Stimulated activated naive B cell treated with anti-CD40 and anti-IgM and Interleukin-4, amounts not matched to agents 10 μg/mL and 1 μg/mL and 100 μg/mL, for 72 hours (primary cell): ENCODE measurements at regions not wholly inside any gene's neighbourhood (a gene's known extent, or its start where the extent isn't known, plus 50 kb on each side); places are given as distances from the start of the nearest gene placed in this dataset.

Experiments used
- ATAC-seq, 2 donors: fragments of 150-1000 bp; cut with Tn5 transposase; replicated peaks; 2 replicates each; pipeline ENCODE4 v1.10.0; 2021; ENCODE audit warnings: moderate library complexity in 1 of 2
- DNase-seq: peaks from one replicate; pipeline ENCODE4 v3.0.0; 2021
- H3K27ac Mint-ChIP-seq: one replicate; pipeline ENCODE4 v1.8.0; 2022; ENCODE audit warnings: mild to moderate bottlenecking, mixed read lengths
- H3K27me3 Mint-ChIP-seq, 2 donors: one replicate each; pipeline ENCODE4 v1.8.0; 2022; ENCODE audit warnings: mixed read lengths in 2 of 2
- H3K36me3 Mint-ChIP-seq, 2 donors: one replicate each; pipeline ENCODE4 v1.8.0; 2022; ENCODE audit warnings: mixed read lengths in 2 of 2, mild to moderate bottlenecking in 1 of 2
- H3K4me1 Mint-ChIP-seq, 2 donors: one replicate each; pipeline ENCODE4 v1.8.0; 2022; ENCODE audit warnings: mixed read lengths in 2 of 2, mild to moderate bottlenecking in 1 of 2
- H3K4me3 Mint-ChIP-seq, 2 donors: one replicate each; pipeline ENCODE4 v1.8.0; 2022; ENCODE audit warnings: mild to moderate bottlenecking in 2 of 2, mixed read lengths in 2 of 2, moderate library complexity in 1 of 2
- H3K9me3 Mint-ChIP-seq, 2 donors: one replicate each; pipeline ENCODE4 v1.8.0; 2022; ENCODE audit warnings: mixed read lengths in 2 of 2, mild to moderate bottlenecking in 1 of 2

DNA sequence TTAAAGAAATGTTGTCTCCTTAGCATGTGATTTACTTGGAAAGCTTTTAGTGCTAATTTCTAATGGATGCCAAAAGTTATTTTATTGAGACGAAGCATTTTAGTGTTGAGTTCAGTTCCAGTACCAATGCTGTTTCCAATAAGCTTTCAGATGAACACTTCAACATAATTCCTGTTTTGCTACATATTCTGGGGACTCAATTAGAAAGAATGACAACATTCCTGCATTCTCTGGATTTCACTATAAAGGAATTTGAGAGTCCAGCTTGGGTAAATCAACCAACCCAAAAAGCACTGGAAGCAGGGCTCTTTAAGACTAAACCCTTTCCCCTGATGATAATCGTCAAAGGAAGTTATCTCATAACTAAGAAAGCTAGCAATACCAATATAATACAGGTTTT lies 353.0 kb upstream of the TMTC1 start:
- no peaks in the 10 kb centered on the region for H3K36me3 Mint-ChIP-seq
- no peak for DNase-seq
- H3K9me3 Mint-ChIP-seq = peaks cover 0 to 5% of the 10 kb centered on the region in 2 donors
- no peak for ATAC-seq
- H3K4me1 Mint-ChIP-seq = no peaks in the 10 kb centered on the region
- no peak overlapping the region for H3K27ac Mint-ChIP-seq
- H3K4me3 Mint-ChIP-seq = no peak overlapping the region
- no peaks in the 10 kb centered on the region for H3K27me3 Mint-ChIP-seq

DNA sequence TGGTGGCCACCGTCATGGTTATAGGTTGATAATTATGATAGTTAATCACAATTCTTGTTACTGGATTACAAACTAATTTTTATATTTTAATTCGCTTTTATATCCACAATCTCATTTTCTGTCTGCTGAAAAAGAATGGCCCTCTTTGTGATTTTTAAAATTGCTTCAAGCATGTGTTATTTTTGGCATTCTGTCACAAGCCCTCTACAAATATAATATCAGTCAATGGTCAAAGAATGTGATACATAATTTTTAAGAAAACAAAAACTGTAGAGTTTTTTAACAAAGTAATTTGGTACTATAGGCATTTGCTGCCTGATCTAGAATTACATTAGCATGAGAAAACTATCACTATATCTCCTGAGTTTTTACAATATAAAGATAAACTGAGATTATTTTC lies 352.0 kb upstream of the TMTC1 start:
- DNase-seq (no peak), ATAC-seq (no peak)
- Mint-ChIP-seq H3K4me3 (no peak overlapping the region), H3K27me3 (no peaks in the 10 kb centered on the region), H3K9me3 (peaks cover 0 to 5% of the 10 kb centered on the region in 2 donors), H3K27ac (no peak overlapping the region), H3K4me1 (no peaks in the 10 kb centered on the region), H3K36me3 (no peaks in the 10 kb centered on the region)

DNA sequence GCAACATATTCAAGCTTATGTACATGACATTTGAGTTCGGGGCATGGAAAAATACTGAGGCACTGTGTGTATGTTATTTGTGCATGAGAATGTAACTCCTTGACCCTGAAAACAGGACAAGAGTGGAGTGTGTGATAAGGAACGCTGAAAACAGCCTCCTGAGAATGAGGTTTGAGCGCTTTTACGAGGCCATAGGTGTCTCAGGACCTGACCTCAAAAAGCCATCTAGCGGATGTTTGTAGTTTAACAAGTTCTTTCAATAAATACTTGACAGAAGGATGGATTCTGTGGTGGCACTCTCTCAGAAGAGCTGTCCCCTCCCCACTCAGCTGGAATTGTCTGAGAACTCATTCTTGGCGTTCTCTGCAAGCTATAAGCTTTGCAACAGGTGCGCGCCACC lies 350.5 kb upstream of the TMTC1 start:
- Mint-ChIP-seq H3K36me3 (no peaks in the 10 kb centered on the region), H3K4me3 (no peak overlapping the region), H3K4me1 (no peaks in the 10 kb centered on the region), H3K9me3 (peaks cover 0 to 5% of the 10 kb centered on the region in 2 donors), H3K27me3 (no peaks in the 10 kb centered on the region), H3K27ac (no peak overlapping the region)
- DNase-seq (no peak), ATAC-seq (no peak)

DNA sequence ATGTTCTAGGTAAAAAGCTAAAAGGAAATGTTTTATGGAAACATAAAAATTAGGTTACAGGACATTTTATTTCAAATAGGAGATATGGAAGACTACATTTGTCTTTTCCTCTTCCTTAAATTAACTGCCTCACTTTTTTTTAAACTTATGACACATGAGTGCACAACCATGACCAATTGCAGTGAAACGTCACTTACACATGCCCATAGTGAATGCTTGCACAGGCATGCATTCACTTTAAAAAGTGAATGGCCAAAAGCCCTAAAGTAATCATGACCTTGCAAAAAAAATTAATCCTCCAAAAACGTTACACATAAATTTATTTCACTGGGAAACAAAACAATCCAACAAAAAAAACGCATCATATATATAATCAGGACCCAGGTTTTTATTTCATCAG lies 343.2 kb upstream of the TMTC1 start:
- no peaks in the 10 kb centered on the region for H3K36me3 Mint-ChIP-seq
- H3K27me3 Mint-ChIP-seq = no peaks in the 10 kb centered on the region
- H3K4me1 Mint-ChIP-seq = no peaks in the 10 kb centered on the region
- peaks cover 0 to 6% of the 10 kb centered on the region in 2 donors for H3K9me3 Mint-ChIP-seq
- DNase-seq = no peak
- H3K4me3 Mint-ChIP-seq = no peak overlapping the region
- H3K27ac Mint-ChIP-seq = no peak overlapping the region
- ATAC-seq = no peak

DNA sequence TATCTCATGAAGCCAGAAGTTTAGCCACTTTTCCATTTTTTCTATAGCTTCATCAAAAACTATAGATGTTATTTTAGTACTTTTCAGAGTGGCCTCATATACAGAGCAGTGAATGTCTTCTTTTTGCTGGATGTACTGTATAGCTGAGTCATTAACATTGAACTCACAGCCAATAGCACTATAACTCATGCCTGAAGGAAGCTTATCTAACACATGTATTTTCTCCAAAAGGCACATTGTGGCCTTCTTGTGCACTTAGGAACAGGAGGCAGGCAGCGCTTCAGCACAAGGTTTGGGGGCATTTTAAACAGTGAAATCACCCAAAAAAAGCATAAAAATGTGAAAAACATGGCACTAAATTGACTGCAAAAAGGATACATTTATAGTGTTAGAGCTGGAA lies 336.8 kb upstream of the TMTC1 start:
- Mint-ChIP-seq H3K9me3 (peaks cover 1 to 3% of the 10 kb centered on the region in 2 donors), H3K36me3 (no peaks in the 10 kb centered on the region), H3K4me1 (no peaks in the 10 kb centered on the region), H3K27ac (no peak overlapping the region), H3K4me3 (no peak overlapping the region), H3K27me3 (no peaks in the 10 kb centered on the region)
- DNase-seq (no peak), ATAC-seq (no peak)

DNA sequence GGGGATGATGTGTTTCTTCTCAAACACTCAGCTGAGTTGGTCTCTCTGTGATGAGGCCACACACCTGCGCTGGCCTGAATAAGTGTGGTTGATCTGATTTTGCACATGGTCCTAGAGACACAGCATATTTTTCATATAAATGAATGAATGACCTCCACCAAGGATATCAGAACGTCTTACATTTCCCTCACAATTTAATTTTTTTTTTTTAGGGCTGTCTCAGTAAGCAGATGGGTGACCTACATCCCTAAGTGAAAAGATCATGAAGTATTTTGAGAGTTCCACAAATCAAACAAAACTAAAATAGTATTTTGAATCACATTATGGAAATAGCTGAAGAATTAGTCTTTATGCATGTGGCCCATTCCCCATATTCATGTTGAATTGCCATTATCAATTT lies 333.7 kb upstream of the TMTC1 start:
- Mint-ChIP-seq H3K4me3 (no peak overlapping the region), H3K27ac (no peak overlapping the region), H3K27me3 (no peaks in the 10 kb centered on the region), H3K4me1 (no peaks in the 10 kb centered on the region), H3K9me3 (peaks cover 1 to 3% of the 10 kb centered on the region in 2 donors), H3K36me3 (no peaks in the 10 kb centered on the region)
- DNase-seq = no peak
- no peak for ATAC-seq

DNA sequence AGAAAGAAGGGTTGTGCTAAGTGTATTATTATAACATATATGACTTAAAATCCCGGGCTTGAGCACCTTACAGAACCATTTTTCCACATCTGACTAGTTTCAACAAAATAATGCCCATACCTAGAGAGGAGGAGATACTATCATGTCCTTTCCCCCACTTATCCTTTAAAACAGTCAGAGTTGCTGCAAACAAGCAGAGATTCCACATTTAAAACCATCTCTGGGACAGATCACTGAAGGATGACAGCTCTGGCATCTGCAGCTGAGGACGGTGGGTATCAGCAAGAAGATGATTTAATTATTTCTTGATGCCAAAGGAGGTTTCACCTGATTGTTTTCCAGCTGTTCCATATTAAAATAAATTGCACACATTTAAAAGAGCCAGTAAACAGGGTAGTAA lies 328.0 kb upstream of the TMTC1 start:
- H3K9me3 Mint-ChIP-seq = peaks cover 9 to 11% of the 10 kb centered on the region in 2 donors
- DNase-seq = no peak

DNA sequence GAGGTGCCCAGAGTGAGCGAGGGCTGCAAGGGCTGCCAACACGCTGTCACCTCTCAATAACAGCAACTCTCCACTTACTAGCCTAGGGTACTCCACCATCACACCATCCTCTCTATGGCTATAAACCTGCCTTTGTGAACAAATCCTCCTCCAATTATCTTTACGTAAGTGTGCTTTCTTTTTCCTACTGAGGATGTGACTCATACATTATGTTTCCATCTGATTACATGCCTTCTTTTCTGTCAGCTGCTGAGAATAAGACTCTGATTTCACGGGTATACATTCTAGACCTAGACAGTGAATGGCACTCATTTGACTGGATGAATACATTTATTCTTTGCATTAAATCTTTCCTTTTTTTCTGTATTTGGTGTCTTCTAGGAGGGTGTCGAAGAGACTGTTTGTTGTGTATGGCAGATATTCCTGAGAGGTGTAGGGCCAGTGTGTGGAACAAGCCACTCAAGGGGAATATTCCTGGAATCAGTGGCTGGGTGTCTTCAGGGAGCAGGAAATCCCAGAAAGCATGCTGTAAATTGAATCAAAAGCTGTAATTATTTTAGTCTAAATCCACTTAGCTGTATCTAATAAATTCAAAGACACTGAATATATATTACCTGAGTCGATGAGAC lies 327.3 kb upstream of the TMTC1 start:
- H3K4me3 Mint-ChIP-seq = no peak overlapping the region
- no peak for ATAC-seq
- H3K27me3 Mint-ChIP-seq = no peaks in the 10 kb centered on the region
- no peaks in the 10 kb centered on the region for H3K4me1 Mint-ChIP-seq
- peaks cover 9 to 12% of the 10 kb centered on the region in 2 donors for H3K9me3 Mint-ChIP-seq
- no peak for DNase-seq
- no peak overlapping the region for H3K27ac Mint-ChIP-seq
- no peaks in the 10 kb centered on the region for H3K36me3 Mint-ChIP-seq

More for the DNA sequence above, 328.0 kb upstream of the TMTC1 start:
- no peak for ATAC-seq
- no peaks in the 10 kb centered on the region for H3K4me1 Mint-ChIP-seq
- H3K27ac Mint-ChIP-seq = no peak overlapping the region
- H3K27me3 Mint-ChIP-seq = no peaks in the 10 kb centered on the region
- H3K36me3 Mint-ChIP-seq = no peaks in the 10 kb centered on the region
- no peak overlapping the region for H3K4me3 Mint-ChIP-seq

DNA sequence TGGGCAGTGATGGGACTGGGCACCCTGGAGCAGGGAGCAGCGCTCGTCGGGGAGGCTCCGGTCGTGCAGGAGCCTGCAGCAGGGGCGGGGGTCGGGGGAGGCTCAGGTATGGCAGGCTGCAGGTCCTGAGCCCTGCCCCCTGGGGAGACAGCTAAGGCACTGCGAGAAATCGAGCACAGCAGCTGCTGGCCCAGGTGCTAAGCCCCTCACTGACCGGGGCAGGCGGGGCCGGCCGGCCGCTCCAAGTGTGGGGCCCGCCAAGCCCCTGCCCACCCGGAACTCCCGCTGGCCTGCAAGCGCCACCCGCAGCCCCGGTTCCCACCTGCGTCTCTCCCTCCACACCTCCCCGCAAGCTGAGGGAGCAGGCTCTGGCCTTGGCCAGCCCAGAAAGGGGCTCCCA lies 326.8 kb upstream of the TMTC1 start:
- Mint-ChIP-seq H3K27ac (no peak overlapping the region), H3K36me3 (no peaks in the 10 kb centered on the region), H3K9me3 (peaks cover 9 to 12% of the 10 kb centered on the region in 2 donors), H3K4me3 (no peak overlapping the region), H3K4me1 (no peaks in the 10 kb centered on the region), H3K27me3 (no peaks in the 10 kb centered on the region)
- no peak for DNase-seq
- ATAC-seq = no peak

DNA sequence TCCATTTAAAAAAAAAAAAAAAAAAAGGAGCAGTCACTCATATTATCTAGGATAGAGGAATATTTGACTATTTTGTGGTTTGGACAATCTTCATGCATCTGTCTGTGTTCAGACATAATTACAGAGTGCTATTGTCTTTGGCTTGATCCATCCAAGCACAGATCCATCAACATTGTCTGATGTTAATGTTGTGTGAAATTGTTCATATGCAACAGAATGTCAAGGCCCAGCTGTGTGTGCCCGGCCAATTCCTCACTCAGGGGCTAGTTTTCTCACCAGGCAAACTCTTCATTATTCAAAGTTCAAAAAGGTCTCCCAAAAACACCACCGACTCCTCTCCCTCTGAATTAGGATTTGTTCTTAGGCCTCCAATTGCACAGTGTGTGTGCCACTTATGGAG lies 324.9 kb upstream of the TMTC1 start:
- Mint-ChIP-seq H3K9me3 (peaks cover 9 to 12% of the 10 kb centered on the region in 2 donors), H3K4me1 (no peaks in the 10 kb centered on the region), H3K36me3 (no peaks in the 10 kb centered on the region), H3K27me3 (no peaks in the 10 kb centered on the region), H3K4me3 (no peak overlapping the region), H3K27ac (no peak overlapping the region)
- ATAC-seq = no peak
- no peak for DNase-seq

DNA sequence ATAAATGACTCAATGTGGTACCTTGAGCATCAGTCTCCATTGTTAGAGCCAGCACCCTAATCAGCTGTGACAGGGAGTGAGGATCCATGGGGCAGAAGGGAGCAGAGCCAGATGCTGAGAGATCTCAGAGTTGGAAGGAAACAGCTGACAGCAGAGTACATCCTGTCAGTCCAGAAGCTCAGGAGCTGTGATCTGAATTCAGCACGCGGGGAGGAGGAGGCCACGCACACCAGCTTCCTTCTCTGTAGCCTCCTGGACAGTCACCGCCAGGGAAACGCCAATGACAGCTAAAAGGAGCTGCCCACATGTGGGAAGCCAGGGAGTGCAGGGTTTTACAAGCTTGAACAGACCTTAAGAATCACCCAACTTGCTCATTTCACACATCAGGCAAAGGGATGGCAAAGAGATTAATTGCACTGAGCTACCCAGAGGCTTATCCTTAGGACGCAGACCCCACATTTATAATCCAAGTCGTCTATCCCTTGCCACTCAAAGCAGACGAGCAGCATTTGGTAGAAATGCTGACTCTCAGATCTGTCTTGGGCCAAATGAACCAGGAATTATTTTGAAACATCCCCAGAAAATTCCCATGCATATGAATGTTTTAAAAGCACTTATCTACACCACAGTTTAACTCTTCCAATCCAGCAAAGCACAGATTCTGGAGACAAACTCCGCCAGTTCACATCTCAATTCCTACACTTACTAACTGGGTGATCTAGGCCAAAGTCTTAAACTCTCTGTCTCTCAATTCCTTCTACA lies 322.6 kb upstream of the TMTC1 start:
- H3K9me3 Mint-ChIP-seq = peaks cover 9 to 13% of the 10 kb centered on the region in 2 donors
- ATAC-seq = no peak
- H3K36me3 Mint-ChIP-seq = no peaks in the 10 kb centered on the region

DNA sequence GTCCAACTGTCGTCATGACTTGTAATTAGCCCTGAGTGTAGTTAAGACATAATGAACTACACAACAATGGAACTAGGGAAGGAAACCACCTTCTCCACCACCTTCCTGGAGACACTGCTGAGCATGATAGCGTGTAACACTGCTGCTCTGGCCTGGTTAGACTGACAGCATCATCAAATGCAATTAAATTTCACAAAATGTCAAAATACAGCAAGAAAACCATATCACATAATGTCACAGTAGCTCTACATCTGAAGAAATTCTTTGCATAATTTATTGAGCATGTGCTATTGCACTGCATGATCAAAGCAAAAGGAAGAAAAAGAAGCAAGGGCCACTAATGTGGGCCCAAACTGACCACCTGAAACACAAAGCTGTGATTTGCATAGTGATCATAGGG lies 321.8 kb upstream of the TMTC1 start:
- Mint-ChIP-seq H3K4me1 (no peaks in the 10 kb centered on the region), H3K9me3 (peaks cover 5 to 9% of the 10 kb centered on the region in 2 donors), H3K36me3 (no peaks in the 10 kb centered on the region), H3K4me3 (no peak overlapping the region), H3K27ac (no peak overlapping the region), H3K27me3 (no peaks in the 10 kb centered on the region)
- no peak for DNase-seq
- ATAC-seq = no peak

More for the DNA sequence above, 322.6 kb upstream of the TMTC1 start:
- Mint-ChIP-seq H3K4me1 (no peaks in the 10 kb centered on the region), H3K4me3 (no peak overlapping the region), H3K27ac (no peak overlapping the region), H3K27me3 (no peaks in the 10 kb centered on the region)
- DNase-seq = no peak

DNA sequence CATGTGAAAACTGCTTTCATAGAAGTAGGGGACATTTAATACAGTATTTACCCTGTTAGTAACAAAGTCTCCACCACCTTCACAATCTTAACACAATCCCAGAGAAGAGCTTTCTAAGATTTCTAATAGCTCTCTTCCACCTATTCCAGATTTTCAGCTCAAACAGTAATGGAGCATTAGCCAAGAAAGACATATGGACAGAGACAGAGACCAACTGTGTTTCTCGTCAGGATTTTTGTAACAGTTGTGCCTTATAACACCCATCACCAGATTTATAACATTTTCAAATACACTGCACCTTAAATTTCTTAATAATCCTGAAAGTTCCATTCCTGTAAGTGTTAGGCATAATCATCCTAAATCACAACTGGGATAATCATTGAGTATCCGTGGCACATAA lies 321.2 kb upstream of the TMTC1 start:
- DNase-seq (no peak), ATAC-seq (no peak)
- Mint-ChIP-seq H3K9me3 (peaks cover 5 to 9% of the 10 kb centered on the region in 2 donors), H3K4me1 (no peaks in the 10 kb centered on the region), H3K27ac (no peak overlapping the region), H3K4me3 (no peak overlapping the region), H3K27me3 (no peaks in the 10 kb centered on the region), H3K36me3 (no peaks in the 10 kb centered on the region)

DNA sequence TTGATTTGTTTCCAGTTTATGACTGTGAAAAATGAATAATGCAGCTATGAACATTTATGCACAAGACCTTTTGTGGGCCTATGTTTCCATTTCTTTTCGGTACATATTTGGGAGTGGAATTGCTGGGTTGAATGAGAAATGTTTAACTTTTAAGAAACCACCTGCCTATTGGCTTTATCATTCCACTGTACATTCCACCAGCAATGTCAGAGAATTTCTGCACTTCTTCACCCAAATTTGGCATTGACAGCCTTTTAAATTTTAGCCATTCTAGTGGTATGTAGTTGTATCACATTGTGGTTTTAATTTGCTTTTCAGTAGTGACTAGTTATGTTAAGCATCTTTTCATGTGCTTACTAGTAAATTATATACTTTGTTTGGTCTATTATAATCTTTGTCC lies 317.0 kb upstream of the TMTC1 start:
- no peaks in the 10 kb centered on the region for H3K4me1 Mint-ChIP-seq
- no peaks in the 10 kb centered on the region for H3K36me3 Mint-ChIP-seq
- peaks cover 0 to 1% of the 10 kb centered on the region in 2 donors for H3K9me3 Mint-ChIP-seq
- H3K4me3 Mint-ChIP-seq = no peak overlapping the region
- no peak overlapping the region for H3K27ac Mint-ChIP-seq
- DNase-seq = no peak
- no peak for ATAC-seq
- H3K27me3 Mint-ChIP-seq = no peaks in the 10 kb centered on the region

DNA sequence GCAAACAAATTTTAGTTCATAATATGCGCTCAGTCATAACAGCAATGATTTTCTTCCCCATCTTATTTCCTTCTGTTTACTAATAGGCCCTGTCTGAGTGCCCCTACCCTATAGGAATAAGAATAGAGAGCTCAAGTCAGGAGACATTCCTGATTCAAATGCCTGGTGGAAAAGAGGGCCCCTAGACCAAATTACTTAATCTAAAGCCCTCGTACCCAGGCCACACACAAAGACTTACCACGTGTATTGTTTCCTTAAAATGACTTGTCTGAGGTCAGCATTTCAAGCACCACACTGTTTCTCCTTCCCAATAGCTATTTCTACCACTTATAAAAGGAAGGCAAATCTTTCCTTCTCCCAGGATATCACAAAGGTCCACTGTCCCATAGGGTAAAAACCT lies 314.9 kb upstream of the TMTC1 start:
- H3K4me1 Mint-ChIP-seq = no peaks in the 10 kb centered on the region
- no peak overlapping the region for H3K27ac Mint-ChIP-seq
- no peaks in the 10 kb centered on the region for H3K36me3 Mint-ChIP-seq
- DNase-seq (no peak), ATAC-seq (no peak)
- H3K9me3 Mint-ChIP-seq = peaks cover 3 to 4% of the 10 kb centered on the region in 2 donors
- H3K27me3 Mint-ChIP-seq = no peaks in the 10 kb centered on the region
- H3K4me3 Mint-ChIP-seq = no peak overlapping the region
